Esophagus squamous epithelium (tissue), 4 donors: ENCODE measurements at regions not wholly inside any gene's neighbourhood (a gene's known extent, or its start where the extent isn't known, plus 50 kb on each side); places are given as distances from the start of the nearest gene placed in this dataset.

ENCODE experiments used
- POLR2A ChIP-seq, 4 donors: fragments of 450-650 bp; IDR thresholded peaks; one replicate each; pipeline ENCODE4 v1.6.1; 2017; ENCODE audit warnings: antibody characterized with exemption in 4 of 4, mild to moderate bottlenecking in 4 of 4, moderate library complexity in 3 of 4
- TF ChIP-seq, protein P1 (sequence below), 6 experiments: fragments of 450-650 bp in 4 of 6; fragments of 200-600 bp in 2 of 6; sonication (generic) in 2 of 6; IDR thresholded peaks; one replicate each; pipeline ENCODE4 v1.5.1; 2016 to 2019; ENCODE audit warnings: antibody characterized with exemption in 6 of 6, mild to moderate bottlenecking in 4 of 6, moderate library complexity in 4 of 6

DNA sequence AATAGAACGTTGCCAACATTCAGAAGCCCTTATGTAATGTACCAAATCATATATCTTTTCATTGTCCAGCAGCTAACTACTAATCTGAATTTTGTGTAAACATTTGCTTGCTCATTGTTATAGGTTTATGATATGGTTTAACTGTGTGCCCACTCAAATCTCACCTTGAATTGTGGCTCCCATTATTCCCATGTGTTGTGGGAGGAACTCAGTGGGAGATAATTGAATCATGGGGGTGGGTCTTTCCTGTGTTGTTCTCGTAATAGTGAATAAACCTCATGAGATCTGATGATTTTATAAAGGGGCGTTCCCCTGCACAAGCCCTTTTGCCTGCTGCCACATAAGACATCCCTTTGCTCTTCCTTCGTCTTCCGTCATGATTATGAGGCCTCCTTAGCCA is 91.9 kb upstream of the CLVS2 start:
- no peak for TF ChIP-seq POLR2A (IDR thresholded peaks at IDR 0.05)
- TF ChIP-seq, protein P1, sequence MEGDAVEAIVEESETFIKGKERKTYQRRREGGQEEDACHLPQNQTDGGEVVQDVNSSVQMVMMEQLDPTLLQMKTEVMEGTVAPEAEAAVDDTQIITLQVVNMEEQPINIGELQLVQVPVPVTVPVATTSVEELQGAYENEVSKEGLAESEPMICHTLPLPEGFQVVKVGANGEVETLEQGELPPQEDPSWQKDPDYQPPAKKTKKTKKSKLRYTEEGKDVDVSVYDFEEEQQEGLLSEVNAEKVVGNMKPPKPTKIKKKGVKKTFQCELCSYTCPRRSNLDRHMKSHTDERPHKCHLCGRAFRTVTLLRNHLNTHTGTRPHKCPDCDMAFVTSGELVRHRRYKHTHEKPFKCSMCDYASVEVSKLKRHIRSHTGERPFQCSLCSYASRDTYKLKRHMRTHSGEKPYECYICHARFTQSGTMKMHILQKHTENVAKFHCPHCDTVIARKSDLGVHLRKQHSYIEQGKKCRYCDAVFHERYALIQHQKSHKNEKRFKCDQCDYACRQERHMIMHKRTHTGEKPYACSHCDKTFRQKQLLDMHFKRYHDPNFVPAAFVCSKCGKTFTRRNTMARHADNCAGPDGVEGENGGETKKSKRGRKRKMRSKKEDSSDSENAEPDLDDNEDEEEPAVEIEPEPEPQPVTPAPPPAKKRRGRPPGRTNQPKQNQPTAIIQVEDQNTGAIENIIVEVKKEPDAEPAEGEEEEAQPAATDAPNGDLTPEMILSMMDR (IDR thresholded peaks at IDR 0.05) = no peak
